Limb (tissue), 2 donors: ENCODE measurements at regions not wholly inside any gene's neighbourhood (a gene's known extent, or its start where the extent isn't known, plus 50 kb on each side); places are given as distances from the start of the nearest gene placed in this dataset.
"Not testable (repeated sequence)": the region's sequence is repeated elsewhere in the genome, so short reads cannot be mapped to it uniquely, and the experiment has no call there.

ENCODE experiments used
- DNase-seq, 2 donors: peaks; one replicate each; pipeline ENCODE4 v3.0.0-alpha.2; 2016; ENCODE audit errors: extremely low spot score in 2 of 2

DNA sequence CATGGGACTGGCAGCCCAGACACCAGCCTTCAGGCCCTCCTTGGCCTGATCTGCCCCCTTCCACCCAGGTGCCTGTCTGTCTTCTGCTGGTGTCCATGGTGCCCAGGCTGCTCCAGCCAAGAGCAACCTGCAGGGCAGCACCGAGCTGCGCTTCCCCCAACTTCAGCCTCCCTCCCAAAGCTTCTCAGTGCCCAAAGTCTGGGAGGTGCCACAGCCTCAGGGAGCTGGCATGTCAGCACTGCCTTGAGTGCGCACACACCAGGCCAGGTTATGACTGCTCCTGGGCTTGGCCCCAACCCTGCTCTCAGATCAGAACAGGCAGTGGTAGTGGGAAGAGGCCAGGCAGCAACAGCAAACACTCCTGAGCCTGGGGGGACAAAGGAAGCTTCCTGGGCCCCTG is 304.6 kb upstream of the NRG3 start:
- DNase-seq: no peak

DNA sequence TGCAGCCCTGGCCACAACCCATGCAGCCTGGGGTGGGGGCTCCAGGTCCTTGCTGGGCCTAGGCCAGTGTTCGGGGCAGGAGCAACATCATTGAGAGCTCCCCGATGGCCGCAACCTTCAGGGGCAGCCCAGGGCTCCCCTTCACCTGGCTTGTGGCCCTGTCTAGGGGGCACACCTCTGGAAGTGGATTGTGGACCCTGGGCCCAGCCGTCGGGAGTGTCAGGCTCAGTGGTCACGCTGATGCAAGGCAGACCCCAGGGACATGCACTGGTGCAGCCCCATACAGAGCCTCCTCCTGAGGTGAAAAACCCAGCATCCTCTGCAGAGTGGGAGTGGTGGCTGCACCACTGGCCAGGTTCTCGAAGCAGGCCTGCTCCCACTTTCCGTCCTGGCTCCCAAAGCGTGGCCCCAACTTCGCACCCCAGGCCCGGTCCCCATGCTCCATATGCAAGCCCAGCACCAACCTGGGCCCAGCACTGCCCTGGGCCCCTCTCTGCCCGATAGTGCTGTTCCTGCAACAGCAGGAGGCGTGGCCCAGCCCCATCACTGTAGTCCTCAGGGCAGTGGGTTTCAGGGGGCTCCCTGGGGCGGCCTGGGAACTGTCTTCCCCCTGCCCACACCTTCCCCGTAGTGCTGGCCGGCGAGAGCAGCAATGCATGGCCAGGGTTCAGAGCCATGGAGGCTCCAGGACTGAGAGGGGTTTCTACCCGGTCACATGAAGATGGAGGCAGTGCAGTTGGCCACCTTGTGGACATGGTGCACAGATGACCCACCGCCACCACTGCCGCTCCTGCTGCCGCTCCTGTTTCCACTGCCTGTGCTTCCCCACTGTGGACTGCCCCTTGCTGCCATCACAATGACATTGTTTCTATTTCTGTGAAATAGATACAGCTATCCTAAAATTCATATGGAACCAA is 303.9 kb upstream of the NRG3 start:
- no peak for DNase-seq

DNA sequence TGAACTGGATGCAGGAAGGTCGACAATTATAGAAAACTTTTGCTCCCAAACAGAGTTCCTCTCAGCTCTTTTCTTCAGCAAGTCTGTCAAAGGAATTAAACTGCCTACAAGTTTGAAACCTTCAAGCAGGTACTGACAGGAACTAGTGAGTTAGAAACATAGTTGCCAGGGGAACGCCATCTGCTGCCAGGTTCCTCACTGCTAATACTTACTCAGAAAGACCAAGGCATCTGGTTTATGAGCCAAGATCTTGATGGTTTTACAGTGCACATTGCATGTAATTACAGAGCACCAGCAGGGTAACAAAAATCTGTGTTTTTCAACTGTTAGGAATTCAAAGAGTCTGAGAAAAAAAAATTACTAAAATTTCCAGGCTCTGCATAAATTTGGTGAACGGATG is 300.0 kb upstream of the NRG3 start:
- DNase-seq: no peak

DNA sequence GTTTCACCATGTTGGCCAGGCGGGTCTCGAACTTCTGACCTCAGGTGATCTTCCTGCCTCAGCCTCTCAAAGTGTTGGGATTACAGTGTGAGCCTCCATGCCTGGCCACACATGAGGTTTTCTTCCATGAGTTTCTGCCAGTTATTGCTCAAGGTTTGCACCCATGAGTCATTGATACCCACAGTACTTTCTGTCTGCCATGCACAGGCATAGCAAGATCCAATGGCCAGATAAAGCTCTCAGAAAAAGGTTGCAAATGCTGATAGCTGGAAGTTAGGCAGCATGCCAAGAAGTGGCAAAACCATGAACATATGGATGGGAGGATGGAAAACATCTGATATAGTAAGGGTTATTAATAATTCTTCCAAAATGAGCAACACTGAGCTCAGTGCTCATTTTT is 298.7 kb upstream of the NRG3 start:
- no peak for DNase-seq

DNA sequence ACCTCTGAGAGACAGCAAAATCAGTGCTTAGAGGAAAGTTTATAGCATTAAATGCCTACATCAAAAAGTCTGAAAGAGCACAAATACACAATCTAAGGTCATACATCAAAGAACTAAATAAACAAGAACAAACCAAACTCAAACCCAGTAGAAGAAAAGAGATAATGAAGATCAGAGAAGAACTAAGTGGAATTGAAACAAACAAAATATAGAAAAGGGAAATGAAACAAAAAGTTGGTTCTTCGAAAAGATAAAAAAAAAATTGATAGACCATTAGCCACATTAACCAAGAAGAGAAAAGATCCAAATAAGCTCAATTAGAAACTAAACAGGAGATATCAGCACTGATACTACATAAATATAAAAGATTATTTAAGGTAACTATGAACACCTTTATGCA is 280.0 kb upstream of the NRG3 start:
- DNase-seq: no peak

DNA sequence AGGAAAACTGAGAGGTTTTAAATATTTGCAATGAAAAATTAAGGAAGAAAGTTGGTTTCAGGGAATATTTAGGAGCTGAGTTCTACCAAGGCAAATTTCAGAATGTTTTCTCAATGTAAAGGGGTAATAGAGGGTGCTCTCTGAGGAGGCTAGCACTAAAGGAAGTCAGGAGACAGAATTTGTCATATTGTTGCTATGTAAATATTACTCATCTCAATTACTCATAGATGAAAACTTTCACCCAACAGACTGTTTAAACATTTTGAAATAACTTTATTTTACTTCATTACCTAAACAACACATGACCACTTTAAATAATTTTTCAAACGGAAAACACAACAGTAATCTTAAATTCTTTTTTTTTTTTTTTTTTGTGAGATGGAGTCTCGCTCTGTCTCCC is 274.8 kb upstream of the NRG3 start:
- DNase-seq: no peak

DNA sequence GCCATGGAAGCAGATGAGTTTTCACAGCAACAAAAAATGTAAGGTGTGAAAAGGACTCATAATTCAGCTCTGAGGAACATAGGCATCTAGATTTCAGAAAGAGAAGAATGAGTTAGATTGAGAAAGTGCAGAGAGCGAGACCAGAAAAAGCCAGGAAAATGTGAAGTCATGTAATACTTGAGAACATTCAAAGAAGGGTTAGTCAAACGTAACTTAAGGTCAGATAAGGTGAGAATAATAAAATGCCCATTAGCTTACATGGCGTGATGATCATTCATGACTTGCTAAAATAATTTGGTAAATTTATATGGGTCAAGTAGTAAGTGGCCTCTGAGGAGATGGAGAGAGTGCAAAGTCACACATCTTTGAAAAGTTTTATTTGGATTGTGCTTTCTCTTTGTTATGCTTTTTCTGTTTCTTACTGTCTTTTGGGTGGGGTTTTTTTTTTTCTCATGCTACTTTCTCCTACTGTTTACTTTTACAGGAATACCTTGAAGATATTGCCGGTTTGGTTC is 271.8 kb upstream of the NRG3 start:
- DNase-seq: no peak

DNA sequence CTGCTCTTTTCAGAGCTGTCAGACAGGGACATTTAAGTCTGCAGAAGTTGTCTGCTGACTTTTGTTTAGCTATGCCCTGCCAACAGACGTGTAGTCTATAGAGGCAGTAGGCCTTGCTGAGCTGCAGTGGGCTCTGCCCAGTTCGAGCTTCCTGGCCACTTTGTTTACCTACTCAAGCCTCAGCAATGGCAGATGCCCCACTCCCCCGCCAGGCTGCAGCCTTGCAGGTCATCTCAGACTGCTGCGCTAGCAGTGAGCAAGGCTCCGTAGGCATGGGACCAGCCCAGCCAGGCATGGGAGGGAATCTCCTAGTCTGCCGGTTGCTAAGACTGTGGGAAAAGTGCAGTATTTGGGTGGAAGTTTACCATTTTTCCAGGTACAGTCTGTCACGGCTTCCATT is 230.5 kb upstream of the NRG3 start:
- DNase-seq: not testable (repeated sequence)

DNA sequence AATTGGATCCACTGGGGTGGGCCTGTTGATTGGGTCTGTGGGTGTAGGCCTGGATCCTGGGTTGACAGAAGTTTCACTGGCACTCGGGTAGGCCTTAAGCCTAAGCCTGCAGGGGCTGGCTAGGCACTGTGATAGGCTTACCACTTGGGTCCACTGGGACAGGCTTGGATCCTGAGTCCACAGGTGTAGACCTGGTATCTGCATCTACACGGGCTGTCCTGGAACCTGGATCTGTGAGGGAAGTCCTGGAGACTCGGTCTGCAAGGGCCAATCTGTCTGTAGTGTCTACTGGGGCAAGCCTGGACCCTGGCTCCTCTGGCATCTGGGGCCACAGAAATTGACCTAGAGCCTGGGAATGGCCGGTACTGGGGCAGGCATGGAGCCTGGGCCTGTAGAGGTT is 219.0 kb upstream of the NRG3 start:
- no peak for DNase-seq

DNA sequence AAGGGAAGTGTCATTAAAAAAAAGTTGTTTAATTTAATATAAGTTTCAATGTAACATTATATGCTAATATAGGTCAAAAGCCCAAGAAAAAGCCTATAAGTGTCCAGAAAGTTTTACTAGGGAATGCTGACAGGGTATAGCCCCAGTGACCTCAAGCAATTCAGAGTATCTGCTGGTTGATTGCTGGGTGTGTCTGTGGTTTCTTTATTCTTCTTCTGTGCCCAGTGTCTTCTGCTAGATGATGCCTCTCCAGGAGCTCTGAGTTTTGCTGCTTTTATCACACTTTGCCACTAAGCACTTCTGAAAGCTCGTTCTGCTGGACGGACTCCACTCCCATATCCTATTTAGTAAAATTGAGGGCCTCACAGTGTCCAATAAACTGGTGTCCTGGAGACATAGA is 212.2 kb upstream of the NRG3 start:
- no peak for DNase-seq

DNA sequence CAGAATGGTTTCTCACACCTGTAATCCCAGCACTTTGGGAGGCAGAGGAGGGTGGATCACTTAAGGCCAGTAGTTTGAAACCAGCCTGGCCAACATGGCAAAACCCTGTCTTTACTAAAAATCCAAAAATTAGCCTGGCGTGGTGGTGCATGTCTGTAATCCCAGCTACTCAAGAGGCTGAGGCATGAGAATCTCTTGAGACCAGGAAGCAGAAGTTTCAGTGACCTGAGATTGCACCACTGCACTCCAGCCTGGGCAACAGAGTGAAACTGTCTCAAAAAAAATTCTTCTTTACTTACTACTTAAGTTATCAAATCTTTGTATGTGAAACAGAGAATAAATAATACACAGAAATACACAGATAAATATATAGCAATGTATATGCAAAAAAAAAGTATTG is 210.2 kb upstream of the NRG3 start:
- DNase-seq: not testable (repeated sequence)

DNA sequence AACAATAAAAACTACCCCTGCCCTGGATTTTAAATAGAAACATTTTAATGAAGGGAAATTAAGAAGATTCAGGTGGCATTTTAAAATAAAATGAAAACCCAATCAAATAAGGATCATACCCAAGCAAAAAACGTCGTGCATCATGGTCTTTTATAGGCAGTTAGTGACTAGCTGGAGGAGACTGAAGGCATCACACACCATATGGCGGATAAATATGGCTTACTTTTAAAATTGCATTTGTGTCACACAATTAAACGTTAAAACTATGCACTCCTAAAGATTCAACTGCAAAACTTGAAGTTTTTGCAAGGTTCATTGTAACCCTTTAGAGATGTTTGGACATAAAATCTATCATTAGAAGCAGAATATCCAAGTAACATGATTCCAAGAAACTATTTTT is 200.1 kb upstream of the NRG3 start:
- DNase-seq: no peak

DNA sequence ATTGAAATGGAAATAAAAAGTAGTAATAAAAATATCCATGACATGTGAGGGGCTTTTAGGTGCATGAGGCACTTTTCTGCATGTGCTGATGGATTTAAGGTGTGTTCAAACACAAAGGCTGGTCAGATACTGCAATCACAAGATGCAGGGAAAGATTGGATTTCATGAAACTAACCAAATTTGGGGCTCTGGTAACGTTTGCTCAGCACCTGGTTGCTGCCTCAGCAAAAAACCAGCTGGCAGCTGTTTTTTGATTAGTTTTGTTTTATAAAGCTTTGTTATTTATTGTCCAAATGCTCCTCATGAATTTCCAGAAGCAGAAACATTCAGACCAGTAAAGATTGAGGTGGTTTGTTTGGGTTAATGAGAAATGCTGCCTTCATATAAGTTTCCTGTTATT is 195.7 kb upstream of the NRG3 start:
- DNase-seq: no peak

DNA sequence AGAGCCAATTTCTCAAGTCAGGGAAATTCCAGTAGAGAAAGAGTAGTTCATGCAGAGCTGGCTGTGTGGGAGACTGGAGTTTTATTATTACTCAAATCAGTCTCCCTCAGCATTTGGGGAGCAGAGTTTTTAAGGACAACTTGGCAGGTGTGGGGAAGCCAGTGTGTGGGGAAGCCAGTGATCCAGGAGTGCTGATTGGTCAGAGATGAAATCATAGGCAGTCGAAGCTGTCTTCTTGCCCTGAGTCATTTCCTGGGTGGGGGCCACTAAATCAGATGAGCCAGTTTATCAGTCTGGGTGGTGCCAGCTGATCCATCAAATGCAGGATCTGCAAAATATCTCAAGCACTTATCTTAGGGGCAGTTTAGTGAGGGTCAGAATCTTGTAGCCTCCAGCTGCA is 194.6 kb upstream of the NRG3 start:
- DNase-seq: no peak

DNA sequence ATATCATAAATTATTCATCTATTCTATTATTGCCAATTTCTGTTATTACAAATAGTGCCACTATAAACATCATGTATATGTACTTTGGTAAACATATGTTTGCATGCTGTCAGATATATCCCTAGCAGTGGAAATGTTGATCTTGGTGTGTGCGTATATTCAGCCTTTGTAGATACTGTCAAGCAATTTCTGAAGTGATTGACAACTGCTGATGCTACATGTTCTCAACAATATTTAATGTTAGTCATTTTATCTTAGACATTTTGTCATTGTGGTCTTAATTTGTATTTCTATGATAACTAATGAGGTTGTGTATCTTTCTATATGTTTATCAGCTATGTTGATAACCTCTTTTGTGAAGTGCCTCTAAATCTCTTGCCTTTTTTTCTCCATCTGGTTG is 186.5 kb upstream of the NRG3 start:
- DNase-seq: no peak

DNA sequence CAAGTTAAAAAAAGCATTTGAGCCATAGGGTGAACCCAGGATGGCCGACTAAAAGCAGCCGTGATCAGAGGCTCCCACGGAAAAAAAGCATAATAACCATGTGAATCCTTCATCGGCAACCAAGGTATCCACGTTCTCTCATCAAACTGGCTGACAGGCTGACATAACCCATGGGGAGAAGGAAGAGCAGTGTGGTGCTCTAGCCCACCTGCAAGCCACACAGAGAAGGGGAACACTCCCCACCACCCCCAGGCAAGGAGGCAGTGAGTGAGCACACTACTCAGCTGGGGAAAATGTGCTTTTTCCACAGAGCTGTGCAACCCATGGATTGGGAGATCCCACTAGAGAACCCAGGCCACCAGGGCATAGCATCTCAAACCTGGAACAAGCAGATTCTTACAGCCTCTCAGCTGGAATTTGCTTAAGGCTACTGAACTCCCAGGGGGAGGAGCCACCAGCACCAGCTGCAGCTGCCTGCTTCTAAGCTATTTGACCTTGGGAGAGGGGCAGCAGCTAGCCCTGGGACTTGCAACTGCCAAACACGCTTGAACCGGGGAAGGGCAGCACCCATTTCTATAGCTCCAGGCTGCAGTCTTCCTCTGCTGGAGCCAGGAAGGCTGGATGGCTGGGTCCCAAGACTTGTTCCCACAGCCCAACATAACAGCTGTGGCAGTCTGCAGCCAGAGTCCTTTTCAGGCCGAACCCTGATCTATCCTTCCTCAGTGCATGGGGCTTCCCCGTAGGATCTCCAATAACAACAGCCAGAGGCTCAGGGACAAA is 178.2 kb upstream of the NRG3 start:
- no peak for DNase-seq

DNA sequence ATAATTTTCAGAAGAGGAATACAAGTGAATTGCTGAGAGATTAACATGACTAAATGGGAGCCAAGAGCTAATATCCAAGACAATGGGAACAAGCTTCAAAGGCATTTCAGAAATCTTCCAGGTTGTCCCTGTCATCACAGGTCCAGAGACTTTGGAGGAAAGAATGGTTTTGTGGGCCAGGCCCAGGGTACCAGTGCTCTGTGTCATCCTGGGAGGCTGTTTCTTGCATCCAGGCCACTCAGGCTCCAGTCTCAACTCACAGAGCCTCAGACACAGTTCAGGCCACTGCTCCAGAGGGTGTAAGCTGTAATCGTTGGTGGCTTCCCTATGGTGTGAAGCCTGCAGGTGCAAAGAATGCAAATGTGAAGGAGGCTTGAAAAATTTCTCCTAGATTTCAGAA is 170.4 kb upstream of the NRG3 start:
- DNase-seq: no peak

DNA sequence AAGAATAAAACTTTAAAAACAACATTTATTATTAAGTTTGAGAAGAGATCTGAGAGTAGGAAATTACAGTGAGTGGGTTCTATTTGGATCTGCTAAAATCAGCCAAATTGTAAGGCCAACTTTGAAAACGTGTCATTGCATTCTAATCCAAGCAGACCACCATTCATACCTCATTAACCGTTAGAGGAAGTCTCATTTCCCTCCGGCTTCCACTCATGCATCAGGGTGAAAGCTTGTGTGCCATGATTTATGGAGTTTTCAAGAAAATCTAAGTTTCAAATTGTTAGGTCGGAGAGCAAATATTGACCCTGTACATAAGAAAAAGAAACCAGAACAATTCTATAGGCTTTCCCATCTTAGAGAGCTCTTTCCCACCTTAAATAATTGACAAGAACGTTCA is 166.6 kb upstream of the NRG3 start:
- DNase-seq: no peak

DNA sequence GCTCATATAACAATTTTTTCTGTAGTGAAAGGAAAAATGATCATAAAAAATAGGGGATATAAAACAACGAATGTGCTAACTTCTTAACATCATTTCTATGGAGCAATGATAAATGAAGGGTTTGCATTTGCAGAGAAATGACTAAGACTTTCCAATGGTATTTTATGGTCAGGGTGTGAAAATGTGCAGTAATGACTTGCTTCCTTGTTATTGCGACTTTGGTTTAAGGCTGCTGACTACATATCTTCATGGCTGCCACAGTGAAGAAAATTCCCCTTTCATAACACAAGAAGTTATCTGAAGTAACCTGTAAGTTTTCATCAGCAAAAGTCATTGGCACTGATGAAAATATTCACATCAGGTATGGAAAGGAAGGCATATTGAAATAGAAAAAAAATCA is 166.1 kb upstream of the NRG3 start:
- DNase-seq: no peak

DNA sequence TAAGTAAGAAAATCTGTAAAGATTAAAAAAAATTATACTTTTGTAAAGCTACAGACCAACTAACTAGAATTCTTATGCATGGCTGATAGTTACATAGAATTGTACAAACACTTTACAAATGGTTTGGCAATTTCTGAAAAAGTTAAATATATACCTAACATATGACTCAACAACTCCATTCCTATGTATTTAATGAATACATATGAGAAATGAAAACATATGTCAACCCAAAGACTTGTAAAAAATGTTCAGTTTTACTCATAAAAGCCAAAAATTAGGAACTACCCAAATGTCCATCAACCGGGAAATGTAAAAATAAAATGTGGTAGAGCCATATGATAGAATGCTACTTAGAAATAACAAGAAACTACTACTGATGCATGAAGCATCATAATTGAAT is 152.6 kb upstream of the NRG3 start:
- no peak for DNase-seq

DNA sequence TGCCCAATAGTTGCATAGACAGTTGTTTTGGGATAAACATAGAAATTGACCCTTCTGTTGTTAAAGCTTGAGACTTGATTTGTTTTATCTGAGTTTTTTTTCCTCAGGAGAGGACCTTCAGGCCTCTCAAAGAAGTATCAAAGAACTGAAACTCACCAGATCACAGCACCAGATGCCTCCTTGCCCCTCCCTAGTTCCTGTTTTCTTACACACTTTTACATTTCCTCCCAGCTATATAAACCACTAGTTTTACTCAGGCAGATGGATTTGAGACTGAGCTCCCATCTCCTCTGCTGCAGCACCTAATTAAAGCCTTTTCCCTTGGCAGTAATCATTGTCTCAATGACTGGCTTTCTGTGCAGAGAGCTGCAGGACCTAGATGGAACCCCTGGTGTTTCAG is 150.6 kb upstream of the NRG3 start:
- DNase-seq: no peak

DNA sequence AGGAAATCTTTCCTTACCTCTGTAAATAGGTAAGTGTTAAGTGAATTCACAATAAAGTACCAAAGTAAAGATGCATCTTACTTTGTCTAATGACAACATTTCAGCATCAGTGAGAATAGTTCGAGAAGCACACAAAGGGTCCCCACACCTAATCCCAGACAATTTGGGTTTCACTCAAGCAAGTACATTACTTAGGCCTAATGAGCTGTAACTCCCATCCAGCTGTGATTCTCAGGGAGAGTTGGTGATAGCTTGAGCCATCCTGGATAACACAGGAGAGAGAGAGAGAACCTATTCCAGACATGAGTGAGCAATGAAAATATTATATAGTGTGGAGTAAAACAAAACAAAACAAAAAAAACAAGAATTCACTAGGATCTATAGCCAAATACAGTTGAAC is 149.1 kb upstream of the NRG3 start:
- DNase-seq: no peak

DNA sequence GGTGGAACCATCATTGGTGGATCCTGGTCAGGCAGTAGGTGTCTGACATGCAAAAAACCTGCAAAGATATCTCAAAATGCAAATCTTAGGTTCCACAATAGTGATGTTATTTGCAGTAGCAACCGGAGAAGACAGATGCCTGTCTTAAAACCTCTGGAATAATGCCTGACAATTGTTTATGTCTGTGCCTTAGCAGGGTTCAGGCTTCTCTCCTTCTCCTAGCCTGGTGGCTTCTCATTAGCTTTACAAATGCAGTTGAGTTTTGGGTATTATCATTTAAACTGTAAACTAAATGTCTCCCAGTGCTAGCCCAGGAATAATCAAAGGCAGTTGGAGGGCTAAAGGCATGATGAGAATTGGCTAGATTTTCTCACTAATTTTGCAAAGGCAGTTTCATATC is 146.3 kb upstream of the NRG3 start:
- no peak for DNase-seq
